HCT116 (cell line): ENCODE measurements at regions not wholly inside any gene's neighbourhood (a gene's known extent, or its start where the extent isn't known, plus 50 kb on each side); places are given as distances from the start of the nearest gene placed in this dataset.

Source experiments
- CBX3 ChIP-seq: IDR thresholded peaks from 2 replicates; pipeline ENCODE4 v1.6.1; 2012; ENCODE audit warnings: low read depth
- EZH2phosphoT487 ChIP-seq: fragments of 200-600 bp; IDR thresholded peaks from 2 replicates; pipeline ENCODE4 v1.6.1; 2018; ENCODE audit warnings: antibody characterized with exemption, borderline replicate concordance
- ZFX ChIP-seq: fragments of 450-650 bp; IDR thresholded peaks from 2 replicates; pipeline ENCODE4 v1.6.1; 2017
- TF ChIP-seq, protein P1 (sequence below), 3 experiments: fragments of 200-600 bp in 1 of 3; sonication (generic) in 1 of 3; IDR thresholded peaks in 2 of 3; conservative IDR thresholded peaks in 1 of 3; 2 replicates each; pipeline ENCODE4 v1.5.1; 2012 to 2017; ENCODE audit warnings: low read depth in 2 of 3, low read length in 2 of 3, antibody characterized with exemption in 1 of 3, borderline replicate concordance in 1 of 3, control low read depth in 1 of 3, mild to moderate bottlenecking in 1 of 3, mixed read lengths in 1 of 3, mixed run types in 1 of 3, moderate library complexity in 1 of 3; ENCODE audit not compliant: insufficient read depth in 1 of 3
- TF ChIP-seq, protein P2 (sequence below): IDR thresholded peaks from 2 replicates; pipeline ENCODE4 v1.6.1; 2012

DNA sequence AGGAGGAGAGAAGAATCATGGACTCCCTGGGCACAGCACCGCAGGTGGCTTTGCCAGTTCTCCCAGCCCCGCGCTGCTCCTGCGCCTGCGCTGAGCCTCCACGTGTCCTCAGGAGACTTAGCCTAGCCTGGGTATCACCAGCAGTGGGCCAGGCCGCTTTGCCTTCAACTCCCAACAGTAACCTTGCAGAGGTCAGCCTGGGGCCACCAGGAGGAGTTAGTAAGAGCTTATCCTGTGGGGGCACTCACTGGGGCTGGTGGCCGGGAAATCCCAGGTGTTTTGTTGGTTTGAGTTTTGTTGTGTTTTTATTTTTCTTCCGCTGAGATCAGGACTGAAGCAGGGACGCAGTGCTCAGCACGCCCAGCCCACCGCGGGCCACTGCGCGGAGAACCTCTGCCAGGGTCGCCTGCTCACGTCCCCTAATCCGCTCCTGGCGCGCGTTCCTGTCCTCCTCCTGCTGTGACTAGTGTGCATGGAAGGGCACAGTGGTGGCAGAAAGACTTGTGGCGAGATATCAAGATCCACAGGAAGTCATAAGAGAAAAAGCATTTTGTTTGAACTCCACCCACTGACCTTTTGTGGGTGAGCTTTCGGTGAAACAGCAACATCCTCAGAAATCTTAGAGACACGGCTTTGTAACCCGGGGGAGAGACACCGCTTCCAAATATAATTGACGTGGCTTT is 207.4 kb upstream of the RFC3 start:
- TF ChIP-seq, protein P1, sequence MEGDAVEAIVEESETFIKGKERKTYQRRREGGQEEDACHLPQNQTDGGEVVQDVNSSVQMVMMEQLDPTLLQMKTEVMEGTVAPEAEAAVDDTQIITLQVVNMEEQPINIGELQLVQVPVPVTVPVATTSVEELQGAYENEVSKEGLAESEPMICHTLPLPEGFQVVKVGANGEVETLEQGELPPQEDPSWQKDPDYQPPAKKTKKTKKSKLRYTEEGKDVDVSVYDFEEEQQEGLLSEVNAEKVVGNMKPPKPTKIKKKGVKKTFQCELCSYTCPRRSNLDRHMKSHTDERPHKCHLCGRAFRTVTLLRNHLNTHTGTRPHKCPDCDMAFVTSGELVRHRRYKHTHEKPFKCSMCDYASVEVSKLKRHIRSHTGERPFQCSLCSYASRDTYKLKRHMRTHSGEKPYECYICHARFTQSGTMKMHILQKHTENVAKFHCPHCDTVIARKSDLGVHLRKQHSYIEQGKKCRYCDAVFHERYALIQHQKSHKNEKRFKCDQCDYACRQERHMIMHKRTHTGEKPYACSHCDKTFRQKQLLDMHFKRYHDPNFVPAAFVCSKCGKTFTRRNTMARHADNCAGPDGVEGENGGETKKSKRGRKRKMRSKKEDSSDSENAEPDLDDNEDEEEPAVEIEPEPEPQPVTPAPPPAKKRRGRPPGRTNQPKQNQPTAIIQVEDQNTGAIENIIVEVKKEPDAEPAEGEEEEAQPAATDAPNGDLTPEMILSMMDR (IDR thresholded peaks at IDR 0.05 in 2 of 3, conservative IDR thresholded peaks at IDR 0.05 in 1 of 3; ENCODE audit: borderline replicate concordance in 1 of 3, insufficient read depth in 1 of 3, low read depth in 2 of 3, low read length in 2 of 3) = no peak
- no peak for TF ChIP-seq CBX3
- TF ChIP-seq, protein P2, sequence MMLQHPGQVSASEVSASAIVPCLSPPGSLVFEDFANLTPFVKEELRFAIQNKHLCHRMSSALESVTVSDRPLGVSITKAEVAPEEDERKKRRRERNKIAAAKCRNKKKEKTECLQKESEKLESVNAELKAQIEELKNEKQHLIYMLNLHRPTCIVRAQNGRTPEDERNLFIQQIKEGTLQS = no peak
- no peak for TF ChIP-seq EZH2phosphoT487
- no peak for TF ChIP-seq ZFX
